ENCODE measurements at regions not wholly inside any gene's neighbourhood (a gene's known extent, or its start where the extent isn't known, plus 50 kb on each side); places are given as distances from the start of the nearest gene placed in this dataset.

GRCh38 chr20:39263076-39263475, 300.9 kb downstream of the DHX35 start:
- no peak for DNase-seq (ENCODE audit: low read depth in 3 of 3, low spot score in 1 of 3)

DNA sequence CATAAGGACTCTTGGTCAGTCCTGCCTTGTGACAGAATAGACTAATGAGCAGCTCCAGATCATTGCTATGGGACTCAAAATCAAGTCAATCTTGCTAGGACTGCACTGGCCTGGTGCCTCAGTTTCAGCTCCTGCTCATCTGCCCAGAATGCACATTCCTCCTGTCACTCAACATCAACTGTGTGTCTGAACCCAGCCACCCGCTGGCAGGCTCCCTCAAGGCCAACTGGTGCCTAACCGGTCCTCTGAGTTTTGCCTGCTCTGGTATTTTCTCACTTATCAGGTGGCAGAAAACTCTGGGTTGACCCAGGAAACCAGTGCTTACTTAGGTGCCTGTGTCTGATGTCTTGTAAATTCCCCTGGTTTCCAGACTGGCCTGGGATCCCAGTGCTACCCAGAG, 297.7 kb downstream of the DHX35 start:
- DNase-seq (ENCODE audit: low read depth in 3 of 3, low spot score in 1 of 3): no peak

- DNase-seq (ENCODE audit: low read depth in 3 of 3, low spot score in 1 of 3): no peak
These were observed 297.1 kb downstream of the DHX35 start for GRCh38 chr20:39259010-39259803.

DNA sequence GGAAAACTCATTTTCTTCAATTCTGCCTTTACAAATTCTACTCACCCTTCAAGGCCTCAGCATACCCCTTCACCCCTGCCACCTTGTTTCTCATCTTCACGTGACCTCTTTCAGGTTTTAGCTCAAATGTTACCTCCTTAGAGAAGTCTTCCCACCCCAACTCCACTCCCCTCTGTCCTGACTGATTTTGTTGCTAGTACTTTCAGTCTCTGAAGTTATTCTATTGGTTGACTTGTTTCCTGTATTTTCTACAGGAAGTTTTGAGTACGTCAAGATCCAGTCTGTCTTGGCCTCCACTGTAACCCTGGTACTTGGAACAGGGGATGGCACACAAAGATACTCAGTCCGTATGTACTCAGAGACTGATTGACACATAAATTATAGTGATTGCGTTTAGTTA, 296.1 kb downstream of the DHX35 start:
- DNase-seq (ENCODE audit: low read depth in 3 of 3, low spot score in 1 of 3): no peak

- DNase-seq (ENCODE audit: low read depth in 3 of 3, low spot score in 1 of 3): no peak
These were observed 291.1 kb downstream of the DHX35 start for GRCh38 chr20:39253051-39253755.

DNA sequence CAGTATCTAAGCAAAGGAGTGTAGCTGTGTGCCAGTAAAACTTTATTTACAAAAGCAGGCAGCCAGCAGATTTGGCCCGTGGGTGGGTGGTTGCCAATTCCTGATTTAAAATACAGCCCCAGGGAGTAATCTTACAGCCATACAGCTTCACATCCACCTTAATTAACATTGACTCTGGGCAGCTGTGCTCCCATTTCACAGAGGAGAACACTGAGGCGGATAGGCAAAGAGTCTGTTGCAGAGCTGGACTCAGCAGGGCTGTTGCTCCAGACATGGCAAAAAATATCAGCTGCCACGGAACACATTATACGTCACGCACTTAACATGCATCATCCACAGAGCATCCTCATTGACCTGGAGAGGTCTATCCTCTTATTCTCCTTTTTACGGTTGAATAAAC, 289.9 kb downstream of the DHX35 start:
- no peak for DNase-seq (ENCODE audit: low read depth in 3 of 3, low spot score in 1 of 3)

DNA sequence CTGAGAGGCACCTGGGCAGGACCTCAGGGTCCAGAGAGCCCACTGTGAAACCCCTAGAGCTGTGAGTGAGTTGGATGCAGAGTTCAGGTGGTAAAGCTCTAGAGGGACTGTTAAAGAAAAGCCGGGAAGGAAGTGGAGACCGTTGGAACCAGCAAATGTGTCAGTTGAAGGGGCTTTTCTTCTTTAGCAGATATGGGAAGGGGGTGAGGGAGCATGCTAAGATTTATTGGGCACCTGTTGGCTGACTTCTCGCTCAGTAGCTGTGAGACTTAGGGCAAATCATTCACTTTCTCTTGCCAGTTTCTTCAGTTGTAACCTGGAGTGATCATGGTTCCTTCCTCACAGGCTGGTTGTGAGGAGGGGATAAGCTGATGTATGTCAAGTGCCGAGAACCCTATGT, 287.7 kb downstream of the DHX35 start:
- no peak for DNase-seq (ENCODE audit: low read depth in 3 of 3, low spot score in 1 of 3)

GRCh38 chr20:39248862-39249485, 286.8 kb downstream of the DHX35 start:
- DNase-seq (ENCODE audit: low read depth in 3 of 3, low spot score in 1 of 3): no peak

DNA sequence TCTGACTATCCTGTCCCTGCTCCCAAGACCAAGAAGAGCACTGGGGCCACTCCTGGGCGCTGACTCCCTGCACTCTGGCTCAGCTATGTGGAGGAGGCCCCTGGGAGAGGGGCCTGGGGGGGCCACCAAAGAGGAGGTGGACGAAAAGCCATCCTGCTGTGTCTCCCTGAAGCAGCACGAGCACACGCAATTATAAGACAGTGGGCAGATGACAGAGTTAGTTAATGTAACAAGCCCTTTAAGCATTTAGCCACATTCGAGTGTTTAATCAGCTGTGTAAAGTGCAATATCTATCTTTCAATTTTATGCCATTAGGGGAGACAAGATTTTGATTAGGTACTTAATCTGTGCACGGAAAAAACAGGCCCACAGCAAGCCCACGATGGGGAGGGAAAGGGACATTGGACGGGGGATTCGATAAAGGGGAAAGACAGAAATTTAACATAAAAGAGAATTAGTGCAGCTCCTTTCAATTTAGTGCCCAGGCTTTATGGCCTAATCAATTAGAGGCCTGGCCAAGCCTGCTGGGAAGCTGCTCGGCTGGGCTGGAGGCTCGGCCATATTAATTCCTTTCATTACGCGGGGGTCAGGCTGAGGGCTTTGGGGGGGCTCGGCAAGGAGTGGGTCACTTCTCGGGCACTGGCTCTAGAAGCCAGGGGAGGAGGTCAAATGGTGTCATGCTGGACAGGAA, 286.2 kb downstream of the DHX35 start:
- no peak for DNase-seq (ENCODE audit: low read depth in 3 of 3, low spot score in 1 of 3)

DNA sequence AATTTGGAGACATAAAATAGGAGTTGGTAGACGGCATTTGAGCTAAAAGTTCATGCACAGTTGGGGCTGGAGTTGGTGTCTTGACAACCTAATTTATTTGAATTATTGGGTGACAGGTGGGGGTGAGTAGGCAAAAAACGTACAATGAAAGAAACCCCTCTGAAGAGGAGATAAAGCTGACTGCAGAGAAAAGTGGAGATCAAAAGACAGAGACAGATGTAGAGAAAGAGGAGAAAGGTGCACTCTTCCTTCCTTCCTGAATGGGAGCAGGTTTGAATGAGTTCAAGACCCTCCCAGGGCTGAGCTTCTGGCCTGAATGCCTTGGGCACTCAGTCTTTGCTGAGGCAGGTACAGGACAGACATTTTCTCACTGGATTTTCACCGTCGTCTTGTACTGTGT, 284.3 kb downstream of the DHX35 start:
- no peak for DNase-seq (ENCODE audit: low read depth in 3 of 3, low spot score in 1 of 3)

GRCh38 chr20:39245685-39246311, 283.7 kb downstream of the DHX35 start:
- DNase-seq (ENCODE audit: low read depth in 3 of 3, low spot score in 1 of 3): no peak

DNA sequence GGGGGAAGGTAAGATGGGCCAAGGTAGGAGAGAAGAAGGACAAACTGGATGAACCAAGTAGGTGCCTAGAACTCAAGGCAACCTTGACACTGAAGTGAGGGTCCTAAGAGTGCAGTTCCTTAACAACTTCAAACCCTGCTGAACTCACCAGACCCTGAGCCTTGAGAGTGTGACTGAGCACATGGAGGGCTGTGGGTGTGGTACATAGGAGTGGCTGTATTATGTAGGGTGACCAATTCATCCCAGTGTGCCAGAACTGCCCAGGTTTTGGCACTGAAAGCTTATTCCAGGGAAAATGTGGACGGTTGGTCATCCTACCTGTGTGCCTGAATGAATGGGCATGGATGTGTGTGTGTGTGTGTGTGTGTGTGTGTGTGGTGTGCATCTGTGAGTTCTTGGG, 281.8 kb downstream of the DHX35 start:
- DNase-seq (ENCODE audit: low read depth in 3 of 3, low spot score in 1 of 3): no peak

- DNase-seq (ENCODE audit: low read depth in 3 of 3, low spot score in 1 of 3): no peak
These were observed 280.5 kb downstream of the DHX35 start for GRCh38 chr20:39242614-39243013.

- DNase-seq (ENCODE audit: low read depth in 3 of 3, low spot score in 1 of 3): no peak
These were observed 272.5 kb downstream of the DHX35 start for GRCh38 chr20:39234520-39235095.

DNA sequence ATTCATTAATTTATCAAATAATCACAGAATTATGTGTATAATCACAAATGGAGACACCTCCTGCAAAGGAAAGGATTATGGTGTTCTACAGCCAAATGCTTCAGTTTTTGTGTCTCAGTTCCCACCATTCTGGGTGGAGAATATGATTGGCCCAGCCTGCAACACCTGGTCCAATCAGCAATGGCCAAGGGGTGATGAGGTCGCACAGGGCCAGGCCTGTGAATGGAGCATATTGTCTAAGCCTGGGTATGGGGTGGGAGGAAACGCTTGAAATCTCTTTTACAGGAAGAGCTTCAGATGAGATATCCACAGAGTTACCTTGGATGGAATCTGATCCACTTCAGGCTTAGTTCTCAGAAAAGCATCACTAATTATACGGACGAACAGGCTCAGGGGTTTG, 271.6 kb downstream of the DHX35 start:
- DNase-seq (ENCODE audit: low read depth in 3 of 3, low spot score in 1 of 3): no peak

- no peak for DNase-seq (ENCODE audit: low read depth in 3 of 3, low spot score in 1 of 3)
These were observed 265.3 kb downstream of the DHX35 start for GRCh38 chr20:39227416-39227815.

GRCh38 chr20:39225978-39226377, 263.8 kb downstream of the DHX35 start:
- DNase-seq (ENCODE audit: low read depth in 3 of 3, low spot score in 1 of 3): no peak

DNA sequence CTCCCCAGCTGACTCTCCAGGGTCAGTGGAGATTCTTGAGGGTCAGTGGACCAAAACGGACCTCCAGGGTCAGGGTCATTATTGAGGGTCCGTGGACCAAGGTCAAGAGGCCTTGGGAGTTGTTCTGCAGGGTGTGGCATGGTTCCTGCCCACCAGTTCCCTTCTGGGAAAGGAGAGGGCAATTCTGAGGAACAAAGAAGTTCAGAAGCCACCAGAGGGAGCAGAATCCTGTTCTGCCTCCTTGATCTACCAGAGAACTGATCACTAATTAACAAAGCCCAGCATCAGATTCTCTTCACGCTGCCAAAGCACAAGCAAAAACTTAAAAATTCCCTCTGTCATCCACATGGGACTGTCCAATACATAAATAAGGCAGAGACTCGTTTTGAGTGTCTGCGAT, 263.4 kb downstream of the DHX35 start:
- DNase-seq (ENCODE audit: low read depth in 3 of 3, low spot score in 1 of 3): no peak

- no peak for DNase-seq (ENCODE audit: low read depth in 3 of 3, low spot score in 1 of 3)
These were observed 260.0 kb downstream of the DHX35 start for GRCh38 chr20:39222101-39222500.

DNA sequence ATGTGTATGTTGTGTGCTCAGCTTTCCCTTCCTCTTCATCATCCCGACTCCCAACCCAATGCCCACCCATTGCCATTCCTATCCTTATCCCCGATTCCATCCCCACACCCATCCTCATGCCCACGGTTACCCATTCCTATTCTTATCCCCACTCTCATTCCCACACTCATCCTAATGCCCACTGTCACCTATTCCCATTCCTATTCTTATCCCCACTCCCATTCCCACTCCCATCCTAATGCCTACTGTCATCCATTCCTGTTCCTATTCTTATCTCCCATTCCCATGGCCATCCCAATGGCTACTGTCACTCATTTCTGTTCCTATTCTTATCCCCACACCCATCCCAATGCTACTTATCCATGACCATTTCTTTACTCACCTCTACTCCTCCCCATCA, 254.1 kb downstream of the DHX35 start:
- DNase-seq (ENCODE audit: low read depth in 3 of 3, low spot score in 1 of 3): no peak

- no peak for DNase-seq (ENCODE audit: low read depth in 3 of 3, low spot score in 1 of 3)
These were observed 252.7 kb downstream of the DHX35 start for GRCh38 chr20:39214828-39215227.
